ENCODE measurements at regions not wholly inside any gene's neighbourhood (a gene's known extent, or its start where the extent isn't known, plus 50 kb on each side); places are given as distances from the start of the nearest gene placed in this dataset.

DNA sequence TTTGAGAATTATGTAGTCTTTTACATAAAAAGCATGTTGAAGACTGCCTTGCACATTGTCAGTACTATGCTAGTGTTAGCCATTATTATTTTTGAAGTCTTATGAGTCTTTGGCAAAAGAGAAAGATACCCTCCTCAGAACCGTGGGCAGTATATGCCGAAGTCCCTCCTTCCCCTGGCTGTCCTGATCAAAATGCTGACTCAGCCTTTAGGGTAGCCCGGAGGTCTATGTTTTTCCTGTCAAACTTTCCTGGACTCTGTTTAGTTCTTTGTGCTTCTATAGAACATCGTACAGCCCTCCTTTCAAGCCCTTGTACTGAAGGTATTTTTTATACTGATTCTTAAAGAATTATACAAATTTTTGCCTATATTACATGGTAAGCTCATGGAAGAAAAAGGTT, 264.7 kb upstream of the ATP5MC3 start:
- Histone ChIP-seq H3K4me1 (no peaks in the 10 kb centered on the region), H3K4me2 (no peak overlapping the region), H3K4me3 (no peak overlapping the region), H3K27ac (no peak overlapping the region), H3K9me3 (no peaks in the 10 kb centered on the region)
- no peak for ATAC-seq
- no peak for DNase-seq (ENCODE audit: low read depth in 1 of 2, low spot score in 1 of 2)
- no peak for FAIRE-seq
- 26% methylated on average over 4 of the region's 4 CpGs for WGBS (ENCODE audit: missing lambda C conversion rate)
- TF ChIP-seq CBX8 (IDR thresholded peaks at IDR 0.05) (no peak), MAFK (IDR thresholded peaks at IDR 0.05; ENCODE audit: partially characterized antibody) (peak; percentile 93), MAZ (IDR thresholded peaks at IDR 0.05; ENCODE audit: borderline replicate concordance, low read depth, low read length) (no peak)
- CTCF ChIA-PET, result no interaction called here
- POLR2A ChIA-PET, result no interaction called here

DNA sequence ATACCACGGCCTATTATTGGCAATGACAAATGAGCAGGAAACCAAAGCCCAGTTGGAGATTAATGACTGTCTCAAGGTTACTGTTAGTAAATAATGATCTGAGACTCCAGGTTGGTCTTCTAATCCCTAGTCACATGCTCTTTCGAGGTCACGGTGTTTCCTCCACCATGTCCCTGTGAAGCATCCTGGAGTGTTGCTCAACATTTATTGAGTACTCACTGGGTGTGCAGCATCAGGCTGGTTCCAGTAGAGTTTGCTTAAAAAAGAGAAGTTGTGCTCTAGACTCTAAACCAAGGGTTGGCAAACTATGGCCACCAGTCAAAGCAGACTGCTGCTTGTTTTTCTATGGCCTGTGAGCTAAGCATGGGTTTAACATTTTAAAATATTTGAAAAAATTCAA, 263.8 kb upstream of the ATP5MC3 start:
- 55% methylated on average over 3 of the region's 3 CpGs for WGBS (ENCODE audit: missing lambda C conversion rate)
- CTCF ChIA-PET, result no interaction called here
- H3K27ac ChIP-seq, result no peak overlapping the region

DNA sequence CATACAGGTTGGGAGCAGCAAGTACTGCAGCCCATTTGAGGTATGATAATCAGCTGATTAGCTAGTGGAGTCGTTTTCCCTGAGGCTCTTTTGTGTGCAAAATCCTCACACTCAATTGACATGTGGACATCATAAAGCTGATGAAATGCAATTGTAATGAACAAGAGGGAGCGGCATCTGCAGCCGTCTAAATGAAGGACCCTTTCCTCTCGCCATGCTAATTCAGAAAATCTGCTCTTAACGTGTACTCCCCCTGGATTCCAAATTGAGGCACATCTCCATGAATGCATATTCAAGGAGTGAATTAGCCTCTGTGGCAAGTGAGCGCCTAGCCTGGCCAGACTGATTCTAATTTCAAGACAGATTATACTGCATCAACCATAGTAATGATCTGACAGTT, 260.9 kb upstream of the ATP5MC3 start:
- 46% methylated on average over 6 of the region's 6 CpGs for WGBS (ENCODE audit: missing lambda C conversion rate)
- H3K4me3 ChIP-seq, result no peak overlapping the region
- no peak for ATAC-seq
- H3K4me1 ChIP-seq, result no peaks in the 10 kb centered on the region
- no peak overlapping the region for H3K27ac ChIP-seq
- POLR2A ChIA-PET, result interaction anchor here (0.9 kb wide), 1 partner anchor 221 kb away, joined by 3 read pairs; no protein-coding TSS in a partner anchor
- H3K9me3 ChIP-seq, result no peaks in the 10 kb centered on the region
- DNase-seq (ENCODE audit: low read depth in 1 of 2, low spot score in 1 of 2), result no peak
- no peak overlapping the region for H3K4me2 ChIP-seq
- CTCF ChIA-PET, result interaction anchor here (1.1 kb wide), 1 partner anchor 655 kb away, joined by 3 read pairs; no protein-coding TSS in a partner anchor
- no peak for FAIRE-seq
- TF ChIP-seq FOXS1 (CRISPR knock-in tag; IDR thresholded peaks at IDR 0.05), result no peak
- TF ChIP-seq HEYL (CRISPR knock-in tag; IDR thresholded peaks at IDR 0.05), result no peak
- TF ChIP-seq HOXA7 (CRISPR knock-in tag; IDR thresholded peaks at IDR 0.05), result no peak
- no peak for TF ChIP-seq RFX5 (IDR thresholded peaks at IDR 0.05)
- no peak for TF ChIP-seq CBX8 (IDR thresholded peaks at IDR 0.05)
- no peak for TF ChIP-seq POLR2A (IDR thresholded peaks at IDR 0.05; ENCODE audit: low read length)
- TF ChIP-seq NFE2L2 (conservative IDR thresholded peaks at IDR 0.05; ENCODE audit: low read length), result no peak
- TF ChIP-seq, protein P1, sequence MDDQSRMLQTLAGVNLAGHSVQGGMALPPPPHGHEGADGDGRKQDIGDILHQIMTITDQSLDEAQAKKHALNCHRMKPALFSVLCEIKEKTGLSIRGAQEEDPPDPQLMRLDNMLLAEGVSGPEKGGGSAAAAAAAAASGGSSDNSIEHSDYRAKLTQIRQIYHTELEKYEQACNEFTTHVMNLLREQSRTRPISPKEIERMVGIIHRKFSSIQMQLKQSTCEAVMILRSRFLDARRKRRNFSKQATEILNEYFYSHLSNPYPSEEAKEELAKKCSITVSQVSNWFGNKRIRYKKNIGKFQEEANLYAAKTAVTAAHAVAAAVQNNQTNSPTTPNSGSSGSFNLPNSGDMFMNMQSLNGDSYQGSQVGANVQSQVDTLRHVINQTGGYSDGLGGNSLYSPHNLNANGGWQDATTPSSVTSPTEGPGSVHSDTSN (IDR thresholded peaks at IDR 0.05), result no peak
- TF ChIP-seq, protein P2, sequence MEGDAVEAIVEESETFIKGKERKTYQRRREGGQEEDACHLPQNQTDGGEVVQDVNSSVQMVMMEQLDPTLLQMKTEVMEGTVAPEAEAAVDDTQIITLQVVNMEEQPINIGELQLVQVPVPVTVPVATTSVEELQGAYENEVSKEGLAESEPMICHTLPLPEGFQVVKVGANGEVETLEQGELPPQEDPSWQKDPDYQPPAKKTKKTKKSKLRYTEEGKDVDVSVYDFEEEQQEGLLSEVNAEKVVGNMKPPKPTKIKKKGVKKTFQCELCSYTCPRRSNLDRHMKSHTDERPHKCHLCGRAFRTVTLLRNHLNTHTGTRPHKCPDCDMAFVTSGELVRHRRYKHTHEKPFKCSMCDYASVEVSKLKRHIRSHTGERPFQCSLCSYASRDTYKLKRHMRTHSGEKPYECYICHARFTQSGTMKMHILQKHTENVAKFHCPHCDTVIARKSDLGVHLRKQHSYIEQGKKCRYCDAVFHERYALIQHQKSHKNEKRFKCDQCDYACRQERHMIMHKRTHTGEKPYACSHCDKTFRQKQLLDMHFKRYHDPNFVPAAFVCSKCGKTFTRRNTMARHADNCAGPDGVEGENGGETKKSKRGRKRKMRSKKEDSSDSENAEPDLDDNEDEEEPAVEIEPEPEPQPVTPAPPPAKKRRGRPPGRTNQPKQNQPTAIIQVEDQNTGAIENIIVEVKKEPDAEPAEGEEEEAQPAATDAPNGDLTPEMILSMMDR (IDR thresholded peaks at IDR 0.05), result no peak
- no peak for TF ChIP-seq FOSL2 (IDR thresholded peaks at IDR 0.05)
- no peak for TF ChIP-seq FOSL2 (CRISPR knock-in tag; IDR thresholded peaks at IDR 0.05)
- TF ChIP-seq, protein P3, sequence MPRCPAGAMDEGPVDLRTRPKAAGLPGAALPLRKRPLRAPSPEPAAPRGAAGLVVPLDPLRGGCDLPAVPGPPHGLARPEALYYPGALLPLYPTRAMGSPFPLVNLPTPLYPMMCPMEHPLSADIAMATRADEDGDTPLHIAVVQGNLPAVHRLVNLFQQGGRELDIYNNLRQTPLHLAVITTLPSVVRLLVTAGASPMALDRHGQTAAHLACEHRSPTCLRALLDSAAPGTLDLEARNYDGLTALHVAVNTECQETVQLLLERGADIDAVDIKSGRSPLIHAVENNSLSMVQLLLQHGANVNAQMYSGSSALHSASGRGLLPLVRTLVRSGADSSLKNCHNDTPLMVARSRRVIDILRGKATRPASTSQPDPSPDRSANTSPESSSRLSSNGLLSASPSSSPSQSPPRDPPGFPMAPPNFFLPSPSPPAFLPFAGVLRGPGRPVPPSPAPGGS (IDR thresholded peaks at IDR 0.05), result no peak
- no peak for TF ChIP-seq ESRRA (IDR thresholded peaks at IDR 0.05; ENCODE audit: borderline replicate concordance, low read length)
- no peak for TF ChIP-seq EP300 (IDR thresholded peaks at IDR 0.05)
- TF ChIP-seq EHMT2 (IDR thresholded peaks at IDR 0.05; ENCODE audit: low read depth), result no peak
- TF ChIP-seq GATA3 (IDR thresholded peaks at IDR 0.05; ENCODE audit: borderline replicate concordance), result no peak

More for the DNA sequence above, 263.8 kb upstream of the ATP5MC3 start:
- DNase-seq (ENCODE audit: low read depth in 1 of 2, low spot score in 1 of 2), result no peak
- H3K4me3 ChIP-seq, result no peak overlapping the region
- no peak for TF ChIP-seq SREBF2 (IDR thresholded peaks at IDR 0.05)
- no peak for TF ChIP-seq SMC3 (IDR thresholded peaks at IDR 0.05)
- TF ChIP-seq MAFK (IDR thresholded peaks at IDR 0.05; ENCODE audit: partially characterized antibody), result no peak
- no peak for TF ChIP-seq JUN (IDR thresholded peaks at IDR 0.05)
- TF ChIP-seq, protein P4, sequence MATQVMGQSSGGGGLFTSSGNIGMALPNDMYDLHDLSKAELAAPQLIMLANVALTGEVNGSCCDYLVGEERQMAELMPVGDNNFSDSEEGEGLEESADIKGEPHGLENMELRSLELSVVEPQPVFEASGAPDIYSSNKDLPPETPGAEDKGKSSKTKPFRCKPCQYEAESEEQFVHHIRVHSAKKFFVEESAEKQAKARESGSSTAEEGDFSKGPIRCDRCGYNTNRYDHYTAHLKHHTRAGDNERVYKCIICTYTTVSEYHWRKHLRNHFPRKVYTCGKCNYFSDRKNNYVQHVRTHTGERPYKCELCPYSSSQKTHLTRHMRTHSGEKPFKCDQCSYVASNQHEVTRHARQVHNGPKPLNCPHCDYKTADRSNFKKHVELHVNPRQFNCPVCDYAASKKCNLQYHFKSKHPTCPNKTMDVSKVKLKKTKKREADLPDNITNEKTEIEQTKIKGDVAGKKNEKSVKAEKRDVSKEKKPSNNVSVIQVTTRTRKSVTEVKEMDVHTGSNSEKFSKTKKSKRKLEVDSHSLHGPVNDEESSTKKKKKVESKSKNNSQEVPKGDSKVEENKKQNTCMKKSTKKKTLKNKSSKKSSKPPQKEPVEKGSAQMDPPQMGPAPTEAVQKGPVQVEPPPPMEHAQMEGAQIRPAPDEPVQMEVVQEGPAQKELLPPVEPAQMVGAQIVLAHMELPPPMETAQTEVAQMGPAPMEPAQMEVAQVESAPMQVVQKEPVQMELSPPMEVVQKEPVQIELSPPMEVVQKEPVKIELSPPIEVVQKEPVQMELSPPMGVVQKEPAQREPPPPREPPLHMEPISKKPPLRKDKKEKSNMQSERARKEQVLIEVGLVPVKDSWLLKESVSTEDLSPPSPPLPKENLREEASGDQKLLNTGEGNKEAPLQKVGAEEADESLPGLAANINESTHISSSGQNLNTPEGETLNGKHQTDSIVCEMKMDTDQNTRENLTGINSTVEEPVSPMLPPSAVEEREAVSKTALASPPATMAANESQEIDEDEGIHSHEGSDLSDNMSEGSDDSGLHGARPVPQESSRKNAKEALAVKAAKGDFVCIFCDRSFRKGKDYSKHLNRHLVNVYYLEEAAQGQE (IDR thresholded peaks at IDR 0.05), result no peak
- TF ChIP-seq, protein P5, sequence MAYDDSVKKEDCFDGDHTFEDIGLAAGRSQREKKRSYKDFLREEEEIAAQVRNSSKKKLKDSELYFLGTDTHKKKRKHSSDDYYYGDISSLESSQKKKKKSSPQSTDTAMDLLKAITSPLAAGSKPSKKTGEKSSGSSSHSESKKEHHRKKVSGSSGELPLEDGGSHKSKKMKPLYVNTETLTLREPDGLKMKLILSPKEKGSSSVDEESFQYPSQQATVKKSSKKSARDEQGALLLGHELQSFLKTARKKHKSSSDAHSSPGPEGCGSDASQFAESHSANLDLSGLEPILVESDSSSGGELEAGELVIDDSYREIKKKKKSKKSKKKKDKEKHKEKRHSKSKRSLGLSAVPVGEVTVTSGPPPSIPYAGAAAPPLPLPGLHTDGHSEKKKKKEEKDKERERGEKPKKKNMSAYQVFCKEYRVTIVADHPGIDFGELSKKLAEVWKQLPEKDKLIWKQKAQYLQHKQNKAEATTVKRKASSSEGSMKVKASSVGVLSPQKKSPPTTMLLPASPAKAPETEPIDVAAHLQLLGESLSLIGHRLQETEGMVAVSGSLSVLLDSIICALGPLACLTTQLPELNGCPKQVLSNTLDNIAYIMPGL (CRISPR knock-in tag; IDR thresholded peaks at IDR 0.05; ENCODE audit: borderline replicate concordance), result no peak
- H3K9me3 ChIP-seq, result no peaks in the 10 kb centered on the region
- no peak for FAIRE-seq
- POLR2A ChIA-PET, result no interaction called here
- no peak overlapping the region for H3K4me2 ChIP-seq
- H3K4me1 ChIP-seq, result no peaks in the 10 kb centered on the region
- no peak for ATAC-seq
